Subcutaneous abdominal adipose tissue (tissue), 5 donors: ENCODE measurements at regions not wholly inside any gene's neighbourhood (a gene's known extent, or its start where the extent isn't known, plus 50 kb on each side); places are given as distances from the start of the nearest gene placed in this dataset.

Source experiments
- H3K27ac ChIP-seq: one replicate; pipeline ENCODE4 v1.7.0; 2013; ENCODE audit warnings: low read depth, mild to moderate bottlenecking, inconsistent platforms, low read length, moderate library complexity
- H3K27me3 ChIP-seq, 5 donors: one replicate each; pipeline ENCODE4 v1.7.0; 2013; ENCODE audit warnings: low read length in 5 of 5, inconsistent platforms in 1 of 5; ENCODE audit not compliant: control insufficient read depth in 5 of 5, insufficient read depth in 4 of 5
- H3K36me3 ChIP-seq, 5 donors: one replicate each; pipeline ENCODE4 v1.7.0; 2013; ENCODE audit warnings: low read length in 5 of 5; ENCODE audit not compliant: control insufficient read depth in 5 of 5, insufficient read depth in 5 of 5
- H3K4me1 ChIP-seq, 5 donors: one replicate each; pipeline ENCODE4 v1.7.0; 2013; ENCODE audit warnings: low read length in 5 of 5, mild to moderate bottlenecking in 3 of 5, moderate library complexity in 1 of 5; ENCODE audit not compliant: control insufficient read depth in 5 of 5, insufficient read depth in 5 of 5
- H3K4me3 ChIP-seq, 5 donors: one replicate each; pipeline ENCODE4 v1.7.0; 2013; ENCODE audit warnings: low read length in 5 of 5, low read depth in 1 of 5
- H3K9ac ChIP-seq, 5 donors: one replicate each; pipeline ENCODE4 v1.7.0; 2013; ENCODE audit warnings: low read length in 5 of 5, mild to moderate bottlenecking in 4 of 5, moderate library complexity in 3 of 5
- H3K9me3 ChIP-seq, 5 donors: one replicate each; pipeline ENCODE4 v1.7.0; 2013; ENCODE audit warnings: low read length in 5 of 5; ENCODE audit not compliant: control insufficient read depth in 5 of 5
- donor health status: healthy.
- donor health status: healthy.
- donor health status: healthy.
- donor health status: healthy.
- donor health status: healthy.

- no peak overlapping the region for H3K9ac ChIP-seq
- peaks cover 0 to 7% (median 4%) of the 10 kb centered on the region in 5 donors for H3K4me1 ChIP-seq
- H3K36me3 ChIP-seq, result no peaks in the 10 kb centered on the region
- no peak overlapping the region for H3K27ac ChIP-seq
- peaks cover 5 to 17% (median 8%) of the 10 kb centered on the region in 5 donors for H3K27me3 ChIP-seq
- H3K4me3 ChIP-seq, result no peak overlapping the region
- peaks cover 0 to 5% (median 0%) of the 10 kb centered on the region in 5 donors for H3K9me3 ChIP-seq
These were observed 230.8 kb upstream of the AGTR2 start for GRCh38 chrX:115939636-115940160.

- peaks cover 0 to 5% (median 0%) of the 10 kb centered on the region in 5 donors for H3K9me3 ChIP-seq
- H3K4me3 ChIP-seq, result no peak overlapping the region
- no peaks in the 10 kb centered on the region for H3K36me3 ChIP-seq
- H3K27me3 ChIP-seq, result peaks cover 2 to 14% (median 5%) of the 10 kb centered on the region in 5 donors
- H3K9ac ChIP-seq, result no peak overlapping the region
- H3K27ac ChIP-seq, result no peak overlapping the region
- H3K4me1 ChIP-seq, result peaks cover 0 to 7% (median 4%) of the 10 kb centered on the region in 5 donors
These were observed 230.2 kb upstream of the AGTR2 start for GRCh38 chrX:115940348-115940747.

DNA sequence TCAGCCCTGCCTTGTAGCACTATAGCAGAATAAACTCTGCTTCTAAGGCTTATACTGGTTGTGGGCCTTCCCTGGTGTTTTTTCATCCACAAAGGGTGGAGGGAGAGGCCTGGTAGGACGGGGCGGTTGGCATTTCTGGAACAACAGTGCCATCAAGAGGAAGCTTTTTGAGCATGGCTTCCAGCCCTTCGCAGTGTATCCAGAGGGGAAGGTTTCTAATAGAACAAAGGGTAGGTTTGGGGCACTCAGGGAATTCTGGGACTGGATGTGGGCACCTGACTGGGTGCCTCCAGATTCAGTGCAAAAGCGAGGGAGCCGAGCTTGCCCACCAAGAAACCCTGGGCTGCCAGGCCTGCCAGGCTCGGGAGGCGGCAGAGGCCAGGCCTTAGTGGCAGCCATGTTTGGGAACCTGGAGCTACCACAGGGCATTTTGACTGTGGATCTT lies 229.6 kb upstream of the AGTR2 start:
- H3K9me3 ChIP-seq, result peaks cover 0 to 5% (median 0%) of the 10 kb centered on the region in 5 donors
- peaks cover 0 to 7% (median 4%) of the 10 kb centered on the region in 5 donors for H3K4me1 ChIP-seq
- peak overlapping the region in 2 of 5 donors; percentile 37 to 42 for H3K4me3 ChIP-seq
- H3K9ac ChIP-seq, result no peak overlapping the region
- H3K27ac ChIP-seq, result no peak overlapping the region
- H3K27me3 ChIP-seq, result peaks cover 0 to 10% (median 3%) of the 10 kb centered on the region in 5 donors
- no peaks in the 10 kb centered on the region for H3K36me3 ChIP-seq

GRCh38 chrX:115941388-115941787 lies 229.2 kb upstream of the AGTR2 start:
- H3K4me3 ChIP-seq, result no peak overlapping the region
- no peak overlapping the region for H3K9ac ChIP-seq
- no peaks in the 10 kb centered on the region for H3K36me3 ChIP-seq
- peaks cover 0 to 6% (median 3%) of the 10 kb centered on the region in 5 donors for H3K27me3 ChIP-seq
- H3K9me3 ChIP-seq, result peaks cover 0 to 5% (median 0%) of the 10 kb centered on the region in 5 donors
- peaks cover 0 to 7% (median 4%) of the 10 kb centered on the region in 5 donors for H3K4me1 ChIP-seq
- no peak overlapping the region for H3K27ac ChIP-seq

DNA sequence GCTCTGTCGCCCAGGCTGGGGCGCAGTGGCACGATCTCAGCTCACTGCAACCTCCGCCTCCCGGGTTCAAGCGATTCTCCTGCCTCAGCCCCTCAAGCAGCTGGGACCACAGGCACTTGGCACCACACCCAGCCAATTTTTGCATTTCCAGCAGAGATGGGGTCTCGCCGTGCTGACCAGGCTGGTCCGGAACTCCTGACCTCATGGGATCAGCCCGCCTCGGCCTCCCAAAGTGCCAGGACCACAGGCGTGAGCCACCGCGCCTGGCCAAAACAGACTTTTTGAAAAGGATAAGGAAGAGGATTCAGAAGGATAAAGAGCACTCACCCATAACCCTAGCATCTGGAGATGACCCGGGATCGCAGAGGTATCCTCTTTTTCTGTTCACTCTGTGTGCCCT lies 224.5 kb upstream of the AGTR2 start:
- H3K4me3 ChIP-seq, result no peak overlapping the region
- H3K9me3 ChIP-seq, result peaks cover 0 to 5% (median 3%) of the 10 kb centered on the region in 5 donors
- no peak overlapping the region for H3K27ac ChIP-seq
- H3K27me3 ChIP-seq, result peaks cover 3 to 25% (median 9%) of the 10 kb centered on the region in 5 donors
- no peaks in the 10 kb centered on the region for H3K36me3 ChIP-seq
- peaks cover 0 to 1% (median 0%) of the 10 kb centered on the region in 5 donors for H3K4me1 ChIP-seq
- no peak overlapping the region for H3K9ac ChIP-seq

- no peak overlapping the region for H3K27ac ChIP-seq
These were observed 222.3 kb upstream of the AGTR2 start for GRCh38 chrX:115948018-115948923.

DNA sequence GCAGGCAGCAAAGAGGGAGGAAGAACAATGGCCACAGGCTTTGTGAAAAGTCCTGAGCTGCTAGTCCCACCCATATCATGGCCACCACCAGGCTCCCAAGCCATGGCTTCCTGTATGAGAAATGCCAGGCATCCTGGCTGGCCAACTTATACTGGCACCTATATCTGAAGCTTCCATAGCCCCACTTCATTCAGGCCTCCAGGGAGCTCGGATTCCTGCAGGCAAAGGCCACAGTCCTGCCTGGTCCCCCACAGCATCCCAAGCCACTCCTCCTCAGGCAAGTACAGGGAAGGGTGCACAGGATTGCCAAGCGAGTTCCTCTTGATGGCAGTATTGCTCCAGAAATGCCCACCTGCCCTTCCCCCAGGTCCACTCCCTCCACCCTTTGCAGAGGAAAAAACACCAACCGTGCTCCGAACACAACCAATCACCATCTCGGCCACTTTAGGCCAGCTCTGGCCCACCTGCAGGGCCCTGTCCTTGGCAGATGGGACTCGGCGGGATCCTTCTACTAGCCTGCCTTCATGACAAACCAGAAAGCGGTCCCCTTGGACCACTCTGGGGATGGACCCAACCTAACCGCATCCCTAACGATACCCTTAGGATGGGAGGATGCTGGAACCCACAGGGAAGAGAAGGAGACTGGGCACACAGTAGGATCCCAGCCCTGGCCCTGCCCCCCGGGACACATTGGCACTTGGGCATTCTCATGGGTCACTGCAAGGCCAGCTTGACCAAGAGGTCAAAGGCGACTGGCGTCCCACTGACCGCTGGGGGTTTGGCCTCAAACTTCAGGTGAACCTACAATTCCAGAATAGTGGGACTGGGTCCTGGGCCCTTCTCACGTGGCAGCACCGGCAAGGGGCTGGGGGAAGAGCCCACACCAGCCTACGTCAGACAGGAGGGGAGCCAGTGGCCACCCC lies 220.4 kb upstream of the AGTR2 start:
- Histone ChIP-seq H3K4me1 (no peaks in the 10 kb centered on the region), H3K4me3 (no peak overlapping the region), H3K27me3 (peaks cover 3 to 22% (median 6%) of the 10 kb centered on the region in 5 donors), H3K9ac (no peak overlapping the region), H3K9me3 (peaks cover 0 to 9% (median 0%) of the 10 kb centered on the region in 5 donors), H3K36me3 (no peaks in the 10 kb centered on the region), H3K27ac (no peak overlapping the region)

More at GRCh38 chrX:115948018-115948923, 222.3 kb upstream of the AGTR2 start:
- Histone ChIP-seq H3K27me3 (peaks cover 3 to 22% (median 6%) of the 10 kb centered on the region in 5 donors), H3K36me3 (no peaks in the 10 kb centered on the region), H3K9me3 (peaks cover 0 to 9% (median 3%) of the 10 kb centered on the region in 5 donors), H3K4me3 (no peak overlapping the region), H3K4me1 (no peaks in the 10 kb centered on the region), H3K9ac (no peak overlapping the region)

- peaks cover 0 to 16% (median 6%) of the 10 kb centered on the region in 5 donors for H3K27me3 ChIP-seq
- no peaks in the 10 kb centered on the region for H3K4me1 ChIP-seq
- H3K36me3 ChIP-seq, result no peaks in the 10 kb centered on the region
- H3K27ac ChIP-seq, result no peak overlapping the region
- H3K4me3 ChIP-seq, result no peak overlapping the region
- no peak overlapping the region for H3K9ac ChIP-seq
- peaks cover 0 to 9% (median 0%) of the 10 kb centered on the region in 5 donors for H3K9me3 ChIP-seq
These were observed 218.0 kb upstream of the AGTR2 start for GRCh38 chrX:115952417-115953092.

- Histone ChIP-seq H3K4me3 (no peak overlapping the region), H3K4me1 (no peaks in the 10 kb centered on the region), H3K36me3 (no peaks in the 10 kb centered on the region), H3K27ac (no peak overlapping the region), H3K9me3 (no peaks in the 10 kb centered on the region), H3K27me3 (peaks cover 4 to 28% (median 7%) of the 10 kb centered on the region in 5 donors), H3K9ac (no peak overlapping the region)
These were observed 212.6 kb upstream of the AGTR2 start for GRCh38 chrX:115957862-115958490.
